ENCODE measurements at regions not wholly inside any gene's neighbourhood (a gene's known extent, or its start where the extent isn't known, plus 50 kb on each side); places are given as distances from the start of the nearest gene placed in this dataset.

DNA sequence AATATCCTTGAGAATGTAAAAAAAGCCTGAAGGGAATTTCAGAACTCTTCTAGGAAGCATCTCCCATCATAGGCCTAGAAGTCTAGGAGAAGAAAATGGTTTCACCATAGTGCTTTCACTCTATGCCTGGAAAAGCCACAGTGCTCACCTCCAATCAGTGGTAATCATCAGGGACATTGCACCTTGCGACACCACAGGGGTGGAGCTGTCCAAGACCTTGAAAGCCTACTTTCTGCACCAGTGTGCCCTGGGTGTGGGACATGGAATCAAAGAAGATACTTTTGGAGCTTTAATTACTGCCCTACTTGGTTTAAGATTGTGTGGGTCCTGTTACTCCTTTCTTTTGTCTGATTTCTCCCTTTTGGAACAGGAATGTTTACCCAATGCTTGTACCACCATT lies 146.8 kb upstream of the NDST4 start:
- no peak overlapping the region for H3K4me2 ChIP-seq (ENCODE audit: low read length)
- no peak overlapping the region for H3K4me3 ChIP-seq (ENCODE audit: low read length)
- no peaks in the 10 kb centered on the region for H3K36me3 ChIP-seq (ENCODE audit: insufficient read depth, low read length)
- H3K9ac ChIP-seq (ENCODE audit: low read depth, low read length): no peak overlapping the region
- H3K9me3 ChIP-seq (replicated peaks; ENCODE audit: low read length): peaks cover 5% of the 10 kb centered on the region
- no peaks in the 10 kb centered on the region for H3K4me1 ChIP-seq (ENCODE audit: control insufficient read depth, insufficient read depth, low read length)
- no peaks in the 10 kb centered on the region for H3K27me3 ChIP-seq (ENCODE audit: control insufficient read depth, insufficient read depth, low read length)

DNA sequence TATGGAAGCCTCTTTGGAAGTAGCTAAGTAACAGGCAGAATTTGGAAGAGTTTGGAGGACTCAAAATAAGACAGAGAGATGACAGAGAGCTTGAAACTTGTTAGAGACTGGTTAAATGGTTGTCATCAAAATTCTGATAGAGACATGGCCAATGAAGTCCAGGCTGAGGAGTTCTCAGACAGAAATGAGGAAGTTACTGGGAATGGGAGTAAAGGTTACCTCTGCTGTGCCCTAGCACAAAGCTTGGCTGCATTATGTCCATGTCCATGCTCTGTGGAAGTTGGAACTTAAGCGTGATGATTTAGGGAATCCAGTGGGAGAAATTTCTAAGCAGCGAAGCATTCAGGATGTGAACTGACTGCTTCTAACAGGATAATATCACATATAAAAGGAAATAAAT lies 146.2 kb upstream of the NDST4 start:
- Histone ChIP-seq H3K9me3 (replicated peaks; ENCODE audit: low read length) (peaks cover 2% of the 10 kb centered on the region), H3K27me3 (ENCODE audit: control insufficient read depth, insufficient read depth, low read length) (no peaks in the 10 kb centered on the region), H3K4me1 (ENCODE audit: control insufficient read depth, insufficient read depth, low read length) (no peaks in the 10 kb centered on the region), H3K36me3 (ENCODE audit: insufficient read depth, low read length) (no peaks in the 10 kb centered on the region), H3K4me2 (ENCODE audit: low read length) (no peak overlapping the region), H3K4me3 (ENCODE audit: low read length) (no peak overlapping the region), H3K9ac (ENCODE audit: low read depth, low read length) (no peak overlapping the region)

DNA sequence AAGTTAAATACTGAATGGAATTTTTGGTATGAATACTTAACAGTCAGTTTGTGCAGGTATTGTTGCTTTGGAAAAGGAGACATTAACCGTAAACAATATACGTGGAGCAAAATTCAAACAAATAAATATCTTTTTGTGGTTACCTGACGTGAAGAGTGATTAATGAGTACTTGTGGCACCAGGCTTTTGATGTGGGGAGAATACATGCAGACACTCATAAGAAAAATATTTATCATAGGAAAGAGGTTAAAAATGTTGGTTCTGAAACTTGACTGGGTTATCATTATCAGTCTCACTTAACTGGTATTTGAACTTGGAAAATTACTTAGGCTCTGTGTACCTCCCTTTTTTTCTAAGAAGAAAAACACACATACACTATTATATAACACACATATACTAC lies 136.4 kb upstream of the NDST4 start:
- Histone ChIP-seq H3K4me1 (ENCODE audit: control insufficient read depth, insufficient read depth, low read length) (no peaks in the 10 kb centered on the region), H3K9me3 (replicated peaks; ENCODE audit: low read length) (no peaks in the 10 kb centered on the region), H3K27me3 (ENCODE audit: control insufficient read depth, insufficient read depth, low read length) (no peaks in the 10 kb centered on the region), H3K36me3 (ENCODE audit: insufficient read depth, low read length) (no peaks in the 10 kb centered on the region), H3K4me2 (ENCODE audit: low read length) (no peak overlapping the region), H3K9ac (ENCODE audit: low read depth, low read length) (no peak overlapping the region), H3K4me3 (ENCODE audit: low read length) (no peak overlapping the region)

DNA sequence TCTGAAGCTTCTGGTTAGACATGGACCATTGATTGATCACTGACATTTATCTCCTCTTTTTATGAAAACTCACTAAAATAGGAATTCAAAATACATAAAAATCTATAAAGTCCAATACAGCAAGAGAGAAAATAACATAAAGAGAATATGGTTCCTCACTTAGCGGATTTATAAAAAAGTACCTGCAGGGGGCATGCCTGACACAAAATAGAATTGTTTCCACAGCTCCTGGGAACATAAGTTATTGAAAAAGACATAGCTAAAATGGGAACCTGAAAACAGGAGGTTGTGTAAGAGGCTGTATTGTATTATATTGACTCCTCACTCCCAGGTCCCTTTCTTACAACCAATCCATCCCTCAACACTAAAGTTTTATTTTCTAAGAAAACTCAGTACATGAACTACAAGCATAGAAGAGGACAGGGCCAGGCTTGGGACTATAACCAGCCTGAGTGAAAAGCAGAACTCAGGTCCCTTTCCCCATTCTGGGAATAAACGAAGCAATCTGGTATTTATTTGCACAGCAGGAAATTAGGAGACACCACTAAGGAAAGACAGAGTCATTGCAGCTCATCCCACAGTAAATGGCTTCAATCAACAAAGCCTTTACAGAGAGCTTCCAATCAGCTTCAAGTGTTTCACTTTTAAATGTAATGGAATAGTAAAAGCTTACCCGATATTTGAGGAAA lies 121.1 kb upstream of the NDST4 start:
- Histone ChIP-seq H3K9ac (ENCODE audit: low read depth, low read length) (no peak overlapping the region), H3K9me3 (replicated peaks; ENCODE audit: low read length) (no peaks in the 10 kb centered on the region), H3K27me3 (ENCODE audit: control insufficient read depth, insufficient read depth, low read length) (no peaks in the 10 kb centered on the region), H3K4me2 (ENCODE audit: low read length) (no peak overlapping the region), H3K4me3 (ENCODE audit: low read length) (no peak overlapping the region), H3K4me1 (ENCODE audit: control insufficient read depth, insufficient read depth, low read length) (no peaks in the 10 kb centered on the region), H3K36me3 (ENCODE audit: insufficient read depth, low read length) (no peaks in the 10 kb centered on the region)

DNA sequence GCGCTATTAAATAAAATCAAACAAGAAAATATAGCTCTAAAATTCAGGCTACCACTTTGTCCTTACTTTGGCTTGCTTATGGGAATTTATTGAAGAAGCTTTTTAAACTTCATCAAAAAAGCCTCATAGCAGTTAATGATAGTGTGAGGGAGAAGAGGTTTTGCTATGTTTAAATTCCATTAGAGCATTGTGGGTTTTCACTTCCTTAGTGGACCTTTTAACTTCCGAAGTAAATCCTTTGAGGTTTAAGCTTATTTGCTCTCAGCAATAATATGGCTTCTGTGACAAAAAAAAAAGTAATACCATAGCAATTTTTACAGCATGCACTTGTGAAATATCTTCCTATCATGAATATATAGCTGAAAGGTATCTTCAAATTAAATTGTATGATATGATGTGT lies 120.2 kb upstream of the NDST4 start:
- no peaks in the 10 kb centered on the region for H3K36me3 ChIP-seq (ENCODE audit: insufficient read depth, low read length)
- H3K4me2 ChIP-seq (ENCODE audit: low read length): no peak overlapping the region
- no peaks in the 10 kb centered on the region for H3K4me1 ChIP-seq (ENCODE audit: control insufficient read depth, insufficient read depth, low read length)
- no peak overlapping the region for H3K9ac ChIP-seq (ENCODE audit: low read depth, low read length)
- H3K27me3 ChIP-seq (ENCODE audit: control insufficient read depth, insufficient read depth, low read length): no peaks in the 10 kb centered on the region
- H3K4me3 ChIP-seq (ENCODE audit: low read length): no peak overlapping the region
- H3K9me3 ChIP-seq (replicated peaks; ENCODE audit: low read length): no peaks in the 10 kb centered on the region

DNA sequence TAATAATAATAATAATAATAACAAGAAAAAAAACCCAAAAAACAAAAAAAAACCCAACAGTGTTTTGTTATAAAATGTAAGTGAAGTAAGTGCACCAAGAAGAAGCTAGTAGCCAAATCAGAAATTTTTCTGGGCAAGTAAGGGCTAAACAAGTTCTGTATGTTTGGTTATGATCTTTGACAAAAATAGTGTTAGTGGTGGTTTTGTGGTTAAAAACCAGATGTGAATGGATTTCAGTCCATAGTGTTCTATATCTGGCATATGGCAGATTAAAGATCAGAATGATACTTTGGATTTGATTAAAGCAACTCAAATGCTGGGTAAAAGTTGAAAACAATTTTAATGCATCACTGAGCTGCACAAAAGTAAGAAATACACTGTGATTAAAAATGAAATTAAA lies 116.5 kb upstream of the NDST4 start:
- H3K27me3 ChIP-seq (ENCODE audit: control insufficient read depth, insufficient read depth, low read length): no peaks in the 10 kb centered on the region
- H3K9me3 ChIP-seq (replicated peaks; ENCODE audit: low read length): no peaks in the 10 kb centered on the region
- no peak overlapping the region for H3K4me3 ChIP-seq (ENCODE audit: low read length)
- H3K4me1 ChIP-seq (ENCODE audit: control insufficient read depth, insufficient read depth, low read length): no peaks in the 10 kb centered on the region
- no peaks in the 10 kb centered on the region for H3K36me3 ChIP-seq (ENCODE audit: insufficient read depth, low read length)
- H3K4me2 ChIP-seq (ENCODE audit: low read length): no peak overlapping the region
- no peak overlapping the region for H3K9ac ChIP-seq (ENCODE audit: low read depth, low read length)

DNA sequence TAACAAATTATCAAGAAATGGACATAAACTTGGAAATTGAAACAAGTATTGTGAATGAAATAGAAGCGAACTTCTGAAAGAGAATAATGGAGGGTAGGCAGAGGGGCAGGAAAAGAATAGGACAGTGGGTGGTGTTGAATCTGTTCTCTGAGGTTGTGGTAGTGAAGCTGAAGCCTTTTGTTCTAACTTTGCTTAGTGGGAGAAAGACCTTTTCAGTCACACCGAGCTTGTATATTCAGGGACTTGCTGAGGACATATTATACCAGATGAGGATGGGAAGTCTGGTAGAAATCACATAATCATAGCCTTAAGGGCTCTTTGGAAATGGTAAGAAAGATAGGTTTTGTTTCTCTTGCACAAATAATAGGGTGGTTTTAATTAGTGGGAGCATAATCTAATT lies 115.4 kb upstream of the NDST4 start:
- Histone ChIP-seq H3K36me3 (ENCODE audit: insufficient read depth, low read length) (no peaks in the 10 kb centered on the region), H3K9me3 (replicated peaks; ENCODE audit: low read length) (no peaks in the 10 kb centered on the region), H3K9ac (ENCODE audit: low read depth, low read length) (no peak overlapping the region), H3K27me3 (ENCODE audit: control insufficient read depth, insufficient read depth, low read length) (no peaks in the 10 kb centered on the region), H3K4me1 (ENCODE audit: control insufficient read depth, insufficient read depth, low read length) (no peaks in the 10 kb centered on the region), H3K4me3 (ENCODE audit: low read length) (no peak overlapping the region), H3K4me2 (ENCODE audit: low read length) (no peak overlapping the region)

DNA sequence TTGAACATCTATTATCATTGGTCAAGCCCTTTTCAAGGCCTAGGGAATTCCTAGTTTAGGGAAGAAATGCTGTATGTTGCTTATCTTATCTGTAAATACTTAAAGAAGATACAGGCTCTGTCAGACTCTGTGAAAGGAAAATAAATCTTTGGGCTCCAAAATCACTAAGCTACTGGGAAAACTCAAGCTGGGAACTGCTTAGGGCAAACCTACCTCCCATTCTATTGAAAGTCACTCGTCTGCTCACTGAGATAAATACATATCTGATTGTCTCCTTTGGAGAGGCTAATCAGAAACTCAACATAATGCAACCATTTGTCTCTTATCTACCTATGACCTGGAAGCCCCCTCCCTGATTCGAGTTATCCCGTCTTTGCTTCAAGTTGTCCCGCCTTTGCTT lies 108.6 kb upstream of the NDST4 start:
- no peaks in the 10 kb centered on the region for H3K36me3 ChIP-seq (ENCODE audit: insufficient read depth, low read length)
- H3K4me1 ChIP-seq (ENCODE audit: control insufficient read depth, insufficient read depth, low read length): no peaks in the 10 kb centered on the region
- no peaks in the 10 kb centered on the region for H3K27me3 ChIP-seq (ENCODE audit: control insufficient read depth, insufficient read depth, low read length)
- no peak overlapping the region for H3K4me3 ChIP-seq (ENCODE audit: low read length)
- H3K9ac ChIP-seq (ENCODE audit: low read depth, low read length): no peak overlapping the region
- H3K4me2 ChIP-seq (ENCODE audit: low read length): no peak overlapping the region
- H3K9me3 ChIP-seq (replicated peaks; ENCODE audit: low read length): peaks cover under 1% of the 10 kb centered on the region

DNA sequence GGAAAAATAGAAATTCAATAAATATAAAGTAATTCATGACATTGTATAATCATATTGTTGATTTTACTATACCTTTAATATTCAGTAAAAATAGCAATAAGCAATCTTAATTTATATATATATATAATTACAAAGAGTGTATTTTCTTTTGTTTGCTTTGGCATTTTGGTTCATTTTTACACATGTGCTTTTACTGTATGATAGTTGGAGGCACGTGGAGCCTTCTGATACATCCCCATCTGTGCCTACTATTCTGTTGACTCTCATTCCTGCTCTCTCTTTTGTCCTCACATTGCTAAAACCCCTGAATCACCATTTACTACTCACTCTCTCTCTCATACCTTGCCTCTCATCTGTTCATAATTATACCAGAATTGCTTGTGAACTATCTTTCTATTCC lies 106.4 kb upstream of the NDST4 start:
- Histone ChIP-seq H3K27me3 (ENCODE audit: control insufficient read depth, insufficient read depth, low read length) (no peaks in the 10 kb centered on the region), H3K4me2 (ENCODE audit: low read length) (no peak overlapping the region), H3K4me1 (ENCODE audit: control insufficient read depth, insufficient read depth, low read length) (no peaks in the 10 kb centered on the region), H3K36me3 (ENCODE audit: insufficient read depth, low read length) (no peaks in the 10 kb centered on the region), H3K9me3 (replicated peaks; ENCODE audit: low read length) (peaks cover 3% of the 10 kb centered on the region), H3K4me3 (ENCODE audit: low read length) (no peak overlapping the region), H3K9ac (ENCODE audit: low read depth, low read length) (no peak overlapping the region)

DNA sequence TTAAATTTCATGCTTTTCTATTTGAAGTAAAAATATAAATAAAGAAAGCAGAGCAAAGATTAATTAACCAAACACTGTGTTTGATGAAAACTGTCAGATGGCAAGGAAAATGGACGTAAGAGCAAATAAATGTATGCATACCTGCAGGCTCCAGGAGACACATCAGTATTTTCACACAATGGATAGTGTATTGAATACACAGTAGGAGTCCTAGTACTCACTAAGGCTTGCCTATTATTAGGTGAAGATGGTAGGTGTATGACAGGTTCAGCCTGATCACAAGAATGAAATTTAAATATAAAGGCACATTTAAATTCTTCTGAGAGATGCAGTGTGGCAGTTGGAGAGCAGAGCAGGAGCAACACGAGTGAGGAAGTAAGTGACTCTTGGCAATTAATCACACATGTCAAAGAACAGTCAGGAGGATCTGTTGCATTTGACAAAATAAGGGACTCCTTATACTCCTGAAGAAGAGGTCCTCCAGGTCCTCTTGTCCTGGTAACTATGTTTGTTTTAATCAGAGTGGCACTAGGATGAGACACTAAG lies 106.0 kb upstream of the NDST4 start:
- no peaks in the 10 kb centered on the region for H3K27me3 ChIP-seq (ENCODE audit: control insufficient read depth, insufficient read depth, low read length)
- H3K4me1 ChIP-seq (ENCODE audit: control insufficient read depth, insufficient read depth, low read length): no peaks in the 10 kb centered on the region
- peaks cover 3% of the 10 kb centered on the region for H3K9me3 ChIP-seq (replicated peaks; ENCODE audit: low read length)
- no peak overlapping the region for H3K4me3 ChIP-seq (ENCODE audit: low read length)
- no peak overlapping the region for H3K9ac ChIP-seq (ENCODE audit: low read depth, low read length)
- H3K4me2 ChIP-seq (ENCODE audit: low read length): no peak overlapping the region
- no peaks in the 10 kb centered on the region for H3K36me3 ChIP-seq (ENCODE audit: insufficient read depth, low read length)

DNA sequence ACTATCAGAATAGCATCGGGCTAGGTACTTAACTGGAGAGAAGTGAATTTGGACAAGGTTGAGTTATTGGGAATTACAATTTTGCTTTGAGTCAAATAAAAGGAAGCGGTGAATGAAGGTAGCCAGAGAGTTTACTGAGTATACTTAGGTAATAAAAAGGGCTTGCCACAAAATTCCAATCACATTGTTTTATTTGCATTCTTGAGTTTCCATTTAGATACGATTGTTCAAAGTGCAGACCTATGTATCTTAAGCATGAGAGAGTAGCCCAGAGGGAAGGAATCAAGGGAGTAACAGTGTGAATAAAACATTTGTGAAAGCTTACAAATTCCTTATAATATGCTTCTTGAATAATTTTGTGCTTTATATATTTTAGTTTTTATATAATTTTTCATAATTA lies 102.5 kb upstream of the NDST4 start:
- no peaks in the 10 kb centered on the region for H3K4me1 ChIP-seq (ENCODE audit: control insufficient read depth, insufficient read depth, low read length)
- H3K36me3 ChIP-seq (ENCODE audit: insufficient read depth, low read length): no peaks in the 10 kb centered on the region
- no peak overlapping the region for H3K4me3 ChIP-seq (ENCODE audit: low read length)
- no peaks in the 10 kb centered on the region for H3K27me3 ChIP-seq (ENCODE audit: control insufficient read depth, insufficient read depth, low read length)
- no peak overlapping the region for H3K9ac ChIP-seq (ENCODE audit: low read depth, low read length)
- H3K4me2 ChIP-seq (ENCODE audit: low read length): no peak overlapping the region
- H3K9me3 ChIP-seq (replicated peaks; ENCODE audit: low read length): peaks cover 3% of the 10 kb centered on the region

DNA sequence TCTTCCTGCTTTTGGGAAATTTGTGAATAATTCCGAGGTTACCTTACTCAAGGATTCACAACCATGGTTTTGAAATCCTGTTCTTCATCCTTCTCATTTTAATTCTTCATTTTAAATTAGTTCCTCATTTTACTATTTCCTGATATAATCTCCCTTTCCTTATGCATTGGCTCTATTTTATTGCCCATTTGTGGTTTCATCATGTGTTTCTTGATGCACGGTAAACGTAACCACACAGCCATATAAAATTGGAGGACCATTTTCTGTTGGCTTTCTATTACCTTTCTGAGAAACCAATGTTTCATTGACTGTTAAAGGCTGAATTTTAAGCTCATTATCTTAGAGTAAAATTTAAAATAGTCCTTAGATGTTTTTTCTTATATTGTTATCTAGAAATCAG lies 100.3 kb upstream of the NDST4 start:
- H3K9me3 ChIP-seq (replicated peaks; ENCODE audit: low read length): peaks cover 3% of the 10 kb centered on the region
- no peaks in the 10 kb centered on the region for H3K36me3 ChIP-seq (ENCODE audit: insufficient read depth, low read length)
- H3K4me3 ChIP-seq (ENCODE audit: low read length): no peak overlapping the region
- H3K27me3 ChIP-seq (ENCODE audit: control insufficient read depth, insufficient read depth, low read length): no peaks in the 10 kb centered on the region
- no peak overlapping the region for H3K9ac ChIP-seq (ENCODE audit: low read depth, low read length)
- H3K4me2 ChIP-seq (ENCODE audit: low read length): no peak overlapping the region
- H3K4me1 ChIP-seq (ENCODE audit: control insufficient read depth, insufficient read depth, low read length): no peaks in the 10 kb centered on the region

All from skeletal muscle satellite cell (primary cell).